ENCODE measurements at regions not wholly inside any gene's neighbourhood (a gene's known extent, or its start where the extent isn't known, plus 50 kb on each side); places are given as distances from the start of the nearest gene placed in this dataset.
"Not testable (repeated sequence)": the region's sequence is repeated elsewhere in the genome, so short reads cannot be mapped to it uniquely, and the experiment has no call there.

GRCh38 chr5:168103018-168103417 lies 188.4 kb upstream of the WWC1 start:
- H3K4me3 Mint-ChIP-seq; H3K36me3 Mint-ChIP-seq; ATAC-seq (ENCODE audit: low read depth); H3K27ac Mint-ChIP-seq; H3K27me3 Mint-ChIP-seq; POLR2A ChIA-PET; H3K4me1 Mint-ChIP-seq; H3K9me3 Mint-ChIP-seq; DNase-seq: not testable (repeated sequence)

GRCh38 chr5:168104350-168104749 lies 187.1 kb upstream of the WWC1 start:
- no peaks in the 10 kb centered on the region for H3K9me3 Mint-ChIP-seq
- no peak overlapping the region for H3K4me3 Mint-ChIP-seq
- no peak overlapping the region for H3K27ac Mint-ChIP-seq
- H3K36me3 Mint-ChIP-seq = no peaks in the 10 kb centered on the region
- ATAC-seq (ENCODE audit: low read depth) (no peak), DNase-seq (no peak)
- H3K4me1 Mint-ChIP-seq = no peaks in the 10 kb centered on the region
- POLR2A ChIA-PET = no interaction called here
- H3K27me3 Mint-ChIP-seq = peaks cover 6% of the 10 kb centered on the region

GRCh38 chr5:168104811-168105481 lies 186.5 kb upstream of the WWC1 start:
- no peak for ATAC-seq (ENCODE audit: low read depth)
- H3K27ac Mint-ChIP-seq = no peak overlapping the region
- no peak overlapping the region for H3K4me3 Mint-ChIP-seq
- peaks cover 6% of the 10 kb centered on the region for H3K27me3 Mint-ChIP-seq
- H3K36me3 Mint-ChIP-seq = no peaks in the 10 kb centered on the region
- POLR2A ChIA-PET = no interaction called here
- no peaks in the 10 kb centered on the region for H3K9me3 Mint-ChIP-seq
- H3K4me1 Mint-ChIP-seq = no peaks in the 10 kb centered on the region
- DNase-seq = no peak

- no peak for DNase-seq
- Mint-ChIP-seq H3K27me3 (peaks cover 5% of the 10 kb centered on the region), H3K36me3 (no peaks in the 10 kb centered on the region), H3K4me3 (no peak overlapping the region), H3K9me3 (no peaks in the 10 kb centered on the region), H3K4me1 (no peaks in the 10 kb centered on the region), H3K27ac (no peak overlapping the region)
- POLR2A ChIA-PET = no interaction called here
- no peak for ATAC-seq (ENCODE audit: low read depth)
Observed at GRCh38 chr5:168106008-168106761, 185.3 kb upstream of the WWC1 start.

- POLR2A ChIA-PET = interaction anchor here (0.7 kb wide), 1 partner anchor 30 kb away, joined by 3 read pairs; no protein-coding TSS in a partner anchor
- Mint-ChIP-seq H3K9me3 (no peaks in the 10 kb centered on the region), H3K27ac (no peak overlapping the region), H3K4me1 (no peaks in the 10 kb centered on the region), H3K4me3 (no peak overlapping the region), H3K27me3 (peaks cover 7% of the 10 kb centered on the region), H3K36me3 (no peaks in the 10 kb centered on the region)
- ATAC-seq (ENCODE audit: low read depth) (no peak), DNase-seq (no peak)
Observed at GRCh38 chr5:168109441-168109840, 182.0 kb upstream of the WWC1 start.

GRCh38 chr5:168110384-168110783 lies 181.1 kb upstream of the WWC1 start:
- no peak for ATAC-seq (ENCODE audit: low read depth)
- Mint-ChIP-seq H3K27ac (no peak overlapping the region), H3K4me1 (no peaks in the 10 kb centered on the region), H3K9me3 (no peaks in the 10 kb centered on the region), H3K27me3 (peaks cover 7% of the 10 kb centered on the region), H3K4me3 (no peak overlapping the region), H3K36me3 (no peaks in the 10 kb centered on the region)
- POLR2A ChIA-PET = no interaction called here
- no peak for DNase-seq

GRCh38 chr5:168110870-168111832 lies 180.3 kb upstream of the WWC1 start:
- no peak overlapping the region for H3K27ac Mint-ChIP-seq
- POLR2A ChIA-PET = no interaction called here
- DNase-seq (no peak), ATAC-seq (ENCODE audit: low read depth) (no peak)
- H3K36me3 Mint-ChIP-seq = no peaks in the 10 kb centered on the region
- no peaks in the 10 kb centered on the region for H3K9me3 Mint-ChIP-seq
- H3K27me3 Mint-ChIP-seq = peaks cover 7% of the 10 kb centered on the region
- no peaks in the 10 kb centered on the region for H3K4me1 Mint-ChIP-seq
- H3K4me3 Mint-ChIP-seq = no peak overlapping the region

- POLR2A ChIA-PET = no interaction called here
- Mint-ChIP-seq H3K27ac (no peak overlapping the region), H3K9me3 (no peaks in the 10 kb centered on the region), H3K27me3 (peaks cover 9% of the 10 kb centered on the region), H3K36me3 (no peaks in the 10 kb centered on the region), H3K4me1 (peaks cover 1% of the 10 kb centered on the region), H3K4me3 (no peak overlapping the region)
- ATAC-seq (ENCODE audit: low read depth) = peak; percentile 54
- peak; percentile 37 for DNase-seq
Observed at GRCh38 chr5:168114444-168115017, 176.9 kb upstream of the WWC1 start.

GRCh38 chr5:168117469-168117868 lies 174.0 kb upstream of the WWC1 start:
- H3K36me3 Mint-ChIP-seq = no peaks in the 10 kb centered on the region
- peaks cover 1% of the 10 kb centered on the region for H3K4me1 Mint-ChIP-seq
- H3K27ac Mint-ChIP-seq = no peak overlapping the region
- H3K27me3 Mint-ChIP-seq = peaks cover 5% of the 10 kb centered on the region
- no peaks in the 10 kb centered on the region for H3K9me3 Mint-ChIP-seq
- POLR2A ChIA-PET = no interaction called here
- no peak for ATAC-seq (ENCODE audit: low read depth)
- no peak for DNase-seq
- no peak overlapping the region for H3K4me3 Mint-ChIP-seq

GRCh38 chr5:168118042-168118668 lies 173.3 kb upstream of the WWC1 start:
- POLR2A ChIA-PET = no interaction called here
- DNase-seq = no peak
- Mint-ChIP-seq H3K27ac (no peak overlapping the region), H3K4me1 (peaks cover 1% of the 10 kb centered on the region), H3K9me3 (no peaks in the 10 kb centered on the region), H3K4me3 (no peak overlapping the region), H3K27me3 (peaks cover 5% of the 10 kb centered on the region), H3K36me3 (no peaks in the 10 kb centered on the region)
- no peak for ATAC-seq (ENCODE audit: low read depth)

- H3K27ac Mint-ChIP-seq = no peak overlapping the region
- peaks cover 12% of the 10 kb centered on the region for H3K4me1 Mint-ChIP-seq
- H3K9me3 Mint-ChIP-seq = no peaks in the 10 kb centered on the region
- H3K27me3 Mint-ChIP-seq = peaks cover 5% of the 10 kb centered on the region
- POLR2A ChIA-PET = no interaction called here
- no peak for ATAC-seq (ENCODE audit: low read depth)
- DNase-seq = no peak
- no peak overlapping the region for H3K4me3 Mint-ChIP-seq
- H3K36me3 Mint-ChIP-seq = no peaks in the 10 kb centered on the region
Observed at GRCh38 chr5:168120401-168121137, 170.9 kb upstream of the WWC1 start.

GRCh38 chr5:168121138-168121494 lies 170.3 kb upstream of the WWC1 start:
- H3K27me3 Mint-ChIP-seq = peaks cover 5% of the 10 kb centered on the region
- POLR2A ChIA-PET = no interaction called here

More at GRCh38 chr5:168121138-168121494, 170.3 kb upstream of the WWC1 start:
- DNase-seq (no peak), ATAC-seq (ENCODE audit: low read depth) (no peak)
- H3K27ac Mint-ChIP-seq = no peak overlapping the region
- no peaks in the 10 kb centered on the region for H3K9me3 Mint-ChIP-seq
- peaks cover 12% of the 10 kb centered on the region for H3K4me1 Mint-ChIP-seq
- no peak overlapping the region for H3K4me3 Mint-ChIP-seq
- H3K36me3 Mint-ChIP-seq = no peaks in the 10 kb centered on the region

Measured in activated naive CD8-positive, alpha-beta T cell treated with anti-CD3 and anti-CD28 coated beads, Interleukin-2, amount 10 ng/mL, durations not matched to agents 7 days and 5 days (primary cell).